ENCODE measurements at regions not wholly inside any gene's neighbourhood (a gene's known extent, or its start where the extent isn't known, plus 50 kb on each side); places are given as distances from the start of the nearest gene placed in this dataset.
"Not testable (repeated sequence)": the region's sequence is repeated elsewhere in the genome, so short reads cannot be mapped to it uniquely, and the experiment has no call there.

- Histone ChIP-seq H4K91ac (ENCODE audit: insufficient read length, low read depth, low read length) (no peak overlapping the region), H3K23ac (ENCODE audit: insufficient read length, low read depth, low read length) (no peak overlapping the region), H4K5ac (ENCODE audit: insufficient read length, low read depth, low read length) (no peak overlapping the region), H3K27me3 (ENCODE audit: insufficient read depth, low read length) (no peaks in the 10 kb centered on the region), H2BK15ac (ENCODE audit: low read depth, low read length) (no peak overlapping the region), H3K4me1 (ENCODE audit: insufficient read depth, low read length) (no peaks in the 10 kb centered on the region), H3K9me3 (ENCODE audit: control insufficient read depth, low read depth, low read length) (no peaks in the 10 kb centered on the region), H3K79me1 (ENCODE audit: insufficient read depth, low read depth, low read length, poor library complexity, severe bottlenecking) (no peaks in the 10 kb centered on the region), H2BK12ac (ENCODE audit: insufficient read length, low read depth, low read length) (no peak overlapping the region), H3K79me2 (ENCODE audit: insufficient read depth, low read length) (no peaks in the 10 kb centered on the region), H3K27ac (ENCODE audit: insufficient read length, low read depth, low read length) (no peak overlapping the region), H3K14ac (ENCODE audit: insufficient read depth, low read length) (no peak overlapping the region), H2BK20ac (ENCODE audit: low read depth, low read length, poor library complexity, severe bottlenecking) (no peak overlapping the region), H2AFZ (ENCODE audit: low read length) (no peak overlapping the region), H3K23me2 (ENCODE audit: insufficient read length, low read depth, low read length, poor library complexity, severe bottlenecking) (no peaks in the 10 kb centered on the region), H3T11ph (ENCODE audit: low read length) (no peak overlapping the region), H3K4ac (ENCODE audit: low read depth, low read length) (no peak overlapping the region), H3K4me2 (ENCODE audit: insufficient read depth, insufficient read length, low read length) (no peak overlapping the region), H2BK5ac (ENCODE audit: insufficient read length, low read length) (no peak overlapping the region), H3K18ac (ENCODE audit: insufficient read length, low read depth, low read length) (no peak overlapping the region), H3K56ac (ENCODE audit: insufficient read length, low read depth, low read length) (no peak overlapping the region), H4K8ac (replicated peaks; ENCODE audit: insufficient read length, low read depth, low read length) (no peak overlapping the region), H3K9ac (ENCODE audit: extremely low read depth, insufficient read length, low read length) (no peak overlapping the region), H2AK5ac (ENCODE audit: insufficient read length, low read length) (no peak overlapping the region), H4K20me1 (ENCODE audit: control insufficient read depth, insufficient read depth, insufficient read length) (no peaks in the 10 kb centered on the region), H2BK120ac (ENCODE audit: low read depth, low read length, poor library complexity, severe bottlenecking) (no peak overlapping the region)
- Mint-ChIP-seq H3K27ac (no peak overlapping the region), H3K36me3 (ENCODE audit: insufficient read depth in 1 of 3, low read depth in 3 of 3) (peaks cover 0 to 3% (median 0%) of the 10 kb centered on the region in 3 experiments; a peak in 1 of 7 replicates), H3K27me3 (ENCODE audit: low read depth) (no peaks in the 10 kb centered on the region; the same call in 1 of the 2 replicates), H3K4me1 (no peaks in the 10 kb centered on the region), H3K4me3 (no peak overlapping the region), H3K9me3 (peaks cover 66 to 69% of the 10 kb centered on the region in 2 experiments)
- no peak for DNase-seq
- no peak for TF ChIP-seq CTCF (conservative IDR thresholded peaks at IDR 0.05)
- WGBS (ENCODE audit: extremely low coverage, insufficient read length, low lambda C conversion rate): no CpG with 5 or more reads among the region's 2 CpGs
Observed at GRCh38 chrX:11899091-11899490, 141.1 kb downstream of the MSL3 start.

- H2AK5ac ChIP-seq (ENCODE audit: insufficient read length, low read length); H2BK120ac ChIP-seq (ENCODE audit: low read depth, low read length, poor library complexity, severe bottlenecking); H3K18ac ChIP-seq (ENCODE audit: insufficient read length, low read depth, low read length); H3K14ac ChIP-seq (ENCODE audit: insufficient read depth, low read length); H3K4me3 Mint-ChIP-seq; H3K4me1 Mint-ChIP-seq; H3K79me1 ChIP-seq (ENCODE audit: insufficient read depth, low read depth, low read length, poor library complexity, severe bottlenecking); H3K4me2 ChIP-seq (ENCODE audit: insufficient read depth, insufficient read length, low read length); H2BK5ac ChIP-seq (ENCODE audit: insufficient read length, low read length); H3K9me3 ChIP-seq (ENCODE audit: control insufficient read depth, low read depth, low read length); H3K56ac ChIP-seq (ENCODE audit: insufficient read length, low read depth, low read length); H4K8ac ChIP-seq (replicated peaks; ENCODE audit: insufficient read length, low read depth, low read length); H3K27ac ChIP-seq (ENCODE audit: insufficient read length, low read depth, low read length); H4K20me1 ChIP-seq (ENCODE audit: control insufficient read depth, insufficient read depth, insufficient read length); DNase-seq; H4K5ac ChIP-seq (ENCODE audit: insufficient read length, low read depth, low read length); H3K4me1 ChIP-seq (ENCODE audit: insufficient read depth, low read length); H2AFZ ChIP-seq (ENCODE audit: low read length); H3K23me2 ChIP-seq (ENCODE audit: insufficient read length, low read depth, low read length, poor library complexity, severe bottlenecking); H3K27me3 Mint-ChIP-seq (ENCODE audit: low read depth); H3K36me3 Mint-ChIP-seq (ENCODE audit: insufficient read depth in 1 of 3, low read depth in 3 of 3); H3K27me3 ChIP-seq (ENCODE audit: insufficient read depth, low read length); H3K9ac ChIP-seq (ENCODE audit: extremely low read depth, insufficient read length, low read length); H4K91ac ChIP-seq (ENCODE audit: insufficient read length, low read depth, low read length); H2BK20ac ChIP-seq (ENCODE audit: low read depth, low read length, poor library complexity, severe bottlenecking); H3T11ph ChIP-seq (ENCODE audit: low read length); H2BK12ac ChIP-seq (ENCODE audit: insufficient read length, low read depth, low read length); H3K27ac Mint-ChIP-seq; H3K4ac ChIP-seq (ENCODE audit: low read depth, low read length); H2BK15ac ChIP-seq (ENCODE audit: low read depth, low read length); H3K23ac ChIP-seq (ENCODE audit: insufficient read length, low read depth, low read length); H3K79me2 ChIP-seq (ENCODE audit: insufficient read depth, low read length): not testable (repeated sequence)
- no CpG with 5 or more reads among the region's 3 CpGs for WGBS (ENCODE audit: extremely low coverage, insufficient read length, low lambda C conversion rate)
- peaks cover 44 to 59% of the 10 kb centered on the region in 2 experiments for H3K9me3 Mint-ChIP-seq
Observed at GRCh38 chrX:11905933-11906332, 147.9 kb downstream of the MSL3 start.

Data from H9 (cell line).